Upper lobe of right lung (tissue), 1 donor: ENCODE measurements at regions not wholly inside any gene's neighbourhood (a gene's known extent, or its start where the extent isn't known, plus 50 kb on each side); places are given as distances from the start of the nearest gene placed in this dataset.

Source experiments
- ATAC-seq: fragments of 200-7000 bp; cut with Tn5 transposase; one replicate; pipeline ENCODE4 v1.9.1; 2020; ENCODE audit warnings: mild to moderate bottlenecking, moderate library complexity
- DNase-seq: peaks from one replicate; pipeline ENCODE4 v3.0.0-alpha.2; 2020
- H3K27ac ChIP-seq: fragments of 200-600 bp; one replicate; pipeline ENCODE4 v1.8.0; 2022
- H3K27me3 ChIP-seq: fragments of 200-600 bp; one replicate; pipeline ENCODE4 v1.8.0; 2022; ENCODE audit warnings: mild to moderate bottlenecking
- H3K36me3 ChIP-seq: fragments of 200-600 bp; one replicate; pipeline ENCODE4 v1.8.0; 2022
- H3K4me1 ChIP-seq: fragments of 200-600 bp; one replicate; pipeline ENCODE4 v1.8.0; 2022
- H3K4me3 ChIP-seq: fragments of 200-600 bp; one replicate; pipeline ENCODE4 v1.8.0; 2022; ENCODE audit warnings: mild to moderate bottlenecking
- H3K9me3 ChIP-seq: fragments of 200-600 bp; one replicate; pipeline ENCODE4 v1.8.0; 2022
- CTCF ChIP-seq: fragments of 200-600 bp; IDR thresholded peaks from one replicate; pipeline ENCODE4 v1.8.0; 2022; ENCODE audit warnings: antibody characterized with exemption
- intact Hi-C: fragments of 100-400 bp; cut with DNase I; formaldehyde crosslinking; loops from one replicate; pipeline ENCODE4 v1.11.0; 2022
- donor health status: DM: no; HTN: yes; CAD: no; lungs with severe emphysema.

GRCh38 chr7:35411331-35411730, 157.4 kb upstream of the TBX20 start:
- DNase-seq = no peak
- intact Hi-C loops = no loop called here
- no peak for ATAC-seq
- H3K4me1 ChIP-seq = no peaks in the 10 kb centered on the region
- H3K27me3 ChIP-seq = peaks cover 5% of the 10 kb centered on the region
- no peaks in the 10 kb centered on the region for H3K9me3 ChIP-seq
- no peak for TF ChIP-seq CTCF
- no peak overlapping the region for H3K27ac ChIP-seq
- no peak overlapping the region for H3K4me3 ChIP-seq
- no peaks in the 10 kb centered on the region for H3K36me3 ChIP-seq

- no peak overlapping the region for H3K4me3 ChIP-seq
- H3K9me3 ChIP-seq = no peaks in the 10 kb centered on the region
- ATAC-seq (no peak), DNase-seq (no peak)
- no peak for TF ChIP-seq CTCF
- H3K4me1 ChIP-seq = no peaks in the 10 kb centered on the region
- no peak overlapping the region for H3K27ac ChIP-seq
- H3K27me3 ChIP-seq = no peaks in the 10 kb centered on the region
- intact Hi-C loops = no loop called here
- H3K36me3 ChIP-seq = no peaks in the 10 kb centered on the region
Observed at GRCh38 chr7:35405461-35405860, 151.6 kb upstream of the TBX20 start.

- ATAC-seq (no peak), DNase-seq (no peak)
- no peak overlapping the region for H3K4me3 ChIP-seq
- no peaks in the 10 kb centered on the region for H3K27me3 ChIP-seq
- intact Hi-C loops = no loop called here
- H3K36me3 ChIP-seq = no peaks in the 10 kb centered on the region
- no peak for TF ChIP-seq CTCF
- no peaks in the 10 kb centered on the region for H3K4me1 ChIP-seq
- H3K27ac ChIP-seq = no peak overlapping the region
- no peaks in the 10 kb centered on the region for H3K9me3 ChIP-seq
Observed at GRCh38 chr7:35401217-35401879, 147.4 kb upstream of the TBX20 start.

- Histone ChIP-seq H3K9me3 (no peaks in the 10 kb centered on the region), H3K4me3 (no peak overlapping the region), H3K36me3 (no peaks in the 10 kb centered on the region), H3K27ac (no peak overlapping the region), H3K4me1 (no peaks in the 10 kb centered on the region), H3K27me3 (no peaks in the 10 kb centered on the region)
- ATAC-seq = no peak
- intact Hi-C loops = no loop called here
- no peak for DNase-seq
- TF ChIP-seq CTCF = no peak
Observed at GRCh38 chr7:35399840-35400239, 145.9 kb upstream of the TBX20 start.

GRCh38 chr7:35399216-35399615, 145.3 kb upstream of the TBX20 start:
- H3K4me1 ChIP-seq = no peaks in the 10 kb centered on the region
- no peak overlapping the region for H3K27ac ChIP-seq
- ATAC-seq (no peak), DNase-seq (no peak)
- H3K36me3 ChIP-seq = no peaks in the 10 kb centered on the region
- no peaks in the 10 kb centered on the region for H3K27me3 ChIP-seq
- TF ChIP-seq CTCF = no peak
- intact Hi-C loops = no loop called here
- no peaks in the 10 kb centered on the region for H3K9me3 ChIP-seq
- no peak overlapping the region for H3K4me3 ChIP-seq

- no peak for TF ChIP-seq CTCF
- H3K9me3 ChIP-seq = no peaks in the 10 kb centered on the region
Observed at GRCh38 chr7:35398518-35398917, 144.6 kb upstream of the TBX20 start.

More at GRCh38 chr7:35398518-35398917, 144.6 kb upstream of the TBX20 start:
- intact Hi-C loops = no loop called here
- Histone ChIP-seq H3K4me1 (no peaks in the 10 kb centered on the region), H3K4me3 (no peak overlapping the region), H3K27ac (no peak overlapping the region), H3K36me3 (no peaks in the 10 kb centered on the region), H3K27me3 (no peaks in the 10 kb centered on the region)
- no peak for ATAC-seq
- no peak for DNase-seq
